ACHN (cell line): ENCODE measurements at regions not wholly inside any gene's neighbourhood (a gene's known extent, or its start where the extent isn't known, plus 50 kb on each side); places are given as distances from the start of the nearest gene placed in this dataset.

Experiments used
- DNase-seq: peaks from one replicate; pipeline ENCODE4 v3.0.0-alpha.2; 2015
- in situ Hi-C: cut with HindIII; loops from 2 replicates; pipeline ENCODE4 v1.10.0; 2017; ENCODE audit warnings: low sequenced_read_pairs, low pct_ligation_motif_present, low pct_unique_long_range_greater_than_20kb

- DNase-seq, result no peak
- in situ Hi-C loops, result no loop called here
Measured at GRCh38 chr6:126907312-126907711, 211.2 kb upstream of the RSPO3 start.

GRCh38 chr6:126907996-126908395 lies 210.5 kb upstream of the RSPO3 start:
- DNase-seq, result no peak
- in situ Hi-C loops, result no loop called here

DNA sequence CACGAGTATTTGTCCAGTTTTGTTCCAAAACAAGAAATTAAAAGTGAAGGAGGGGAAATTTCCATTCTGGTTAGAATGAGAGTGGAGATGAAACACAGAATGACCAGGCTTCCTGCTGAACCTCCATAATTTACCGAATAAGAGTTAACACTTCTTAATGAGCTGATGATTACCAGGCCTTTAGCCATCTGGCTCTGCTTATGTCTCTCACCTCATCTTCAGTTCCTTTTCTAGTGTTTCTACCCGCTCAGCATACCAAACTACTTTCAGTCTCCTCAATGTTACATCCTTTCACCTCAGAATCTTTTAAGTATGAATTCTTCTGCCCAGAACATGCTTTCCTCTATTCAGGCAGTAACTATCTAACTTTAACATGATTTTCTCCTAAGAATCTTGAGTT lies 209.0 kb upstream of the RSPO3 start:
- in situ Hi-C loops, result no loop called here
- no peak for DNase-seq

DNA sequence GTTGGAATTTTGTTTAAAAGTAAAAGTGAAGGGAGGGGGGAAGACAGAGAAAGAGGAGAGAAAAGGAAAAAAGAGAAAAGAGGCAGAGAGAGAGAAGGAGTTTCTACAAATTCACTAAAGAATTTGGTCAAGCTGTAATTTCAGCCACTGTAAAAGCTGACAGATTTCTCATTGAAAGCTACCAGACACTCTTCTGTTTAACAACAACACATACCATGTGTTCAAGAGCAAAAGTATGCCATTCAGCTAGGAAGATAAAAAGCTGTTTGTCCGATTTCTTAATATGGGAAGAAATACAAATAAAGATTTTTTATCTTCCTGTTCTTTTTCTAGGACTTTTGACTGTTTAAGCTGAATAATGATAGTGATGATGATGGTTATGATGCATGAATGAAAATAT lies 204.8 kb upstream of the RSPO3 start:
- DNase-seq, result no peak
- in situ Hi-C loops, result no loop called here

GRCh38 chr6:126914172-126914571 lies 204.3 kb upstream of the RSPO3 start:
- in situ Hi-C loops, result no loop called here
- no peak for DNase-seq

DNA sequence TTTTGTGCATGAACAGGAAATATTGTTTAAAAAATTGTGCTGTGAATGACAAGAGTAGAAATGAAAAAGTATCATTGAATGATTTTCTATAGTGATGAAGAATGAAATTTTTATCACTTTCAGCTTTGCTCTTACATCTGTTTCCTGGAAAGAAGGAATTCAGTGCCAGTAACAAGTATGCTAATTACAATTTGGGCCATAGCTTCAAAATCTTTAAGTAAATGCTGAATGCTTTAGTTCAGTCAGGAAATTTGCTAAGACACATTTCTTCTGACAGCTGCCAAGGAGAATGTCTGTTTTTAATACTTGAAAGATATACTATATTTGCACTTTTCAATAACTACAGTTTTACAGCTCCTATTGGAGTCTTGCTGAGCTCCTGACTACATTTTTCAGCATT lies 203.7 kb upstream of the RSPO3 start:
- DNase-seq, result no peak
- in situ Hi-C loops, result no loop called here

- in situ Hi-C loops, result no loop called here
- DNase-seq, result peak; percentile 18
Measured at GRCh38 chr6:126919947-126920346, 198.5 kb upstream of the RSPO3 start.

- DNase-seq, result no peak
- in situ Hi-C loops, result no loop called here
Measured at GRCh38 chr6:126923807-126924206, 194.7 kb upstream of the RSPO3 start.

DNA sequence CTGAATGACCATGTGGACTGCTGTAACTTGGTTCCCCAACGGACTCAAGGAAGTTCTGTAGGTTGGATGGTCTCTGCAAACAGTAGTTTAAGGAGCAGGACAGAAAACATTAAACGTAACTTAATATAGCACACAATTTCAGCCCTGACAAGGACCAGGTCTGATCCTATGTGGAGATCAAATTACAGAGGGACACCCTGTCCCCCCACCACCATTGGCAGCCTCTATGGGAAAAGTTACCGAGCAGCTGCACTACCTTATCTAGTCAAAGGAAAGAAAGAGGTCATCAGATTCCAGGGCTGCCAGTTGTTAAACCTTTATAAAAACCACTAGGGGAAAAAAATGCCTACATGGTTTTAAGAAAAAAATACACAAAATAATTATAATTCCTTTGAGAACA lies 191.5 kb upstream of the RSPO3 start:
- DNase-seq, result no peak
- in situ Hi-C loops, result no loop called here

- no peak for DNase-seq
- in situ Hi-C loops, result no loop called here
Measured at GRCh38 chr6:126927841-126928240, 190.6 kb upstream of the RSPO3 start.

DNA sequence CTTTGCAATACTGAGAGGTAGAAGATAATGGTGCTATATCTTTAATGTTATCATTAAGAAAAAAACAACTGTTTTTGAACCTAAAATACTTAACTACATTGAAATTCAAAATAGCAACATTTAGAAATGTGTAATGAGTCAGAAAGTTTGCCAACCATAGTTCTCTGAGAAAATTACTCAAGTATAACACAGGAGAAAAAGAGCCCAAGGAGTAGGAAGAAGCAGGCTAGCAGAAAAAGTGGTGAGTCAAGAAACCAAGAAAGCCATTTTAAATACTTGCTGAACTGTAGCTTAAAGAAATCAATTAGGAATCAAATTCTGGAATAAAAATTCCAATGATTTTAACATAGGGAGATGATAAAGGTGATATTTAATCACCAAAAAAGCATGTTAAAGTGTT lies 181.0 kb upstream of the RSPO3 start:
- DNase-seq, result peak; percentile 28
- in situ Hi-C loops, result no loop called here

GRCh38 chr6:126939784-126940183 lies 178.7 kb upstream of the RSPO3 start:
- no peak for DNase-seq
- in situ Hi-C loops, result no loop called here

DNA sequence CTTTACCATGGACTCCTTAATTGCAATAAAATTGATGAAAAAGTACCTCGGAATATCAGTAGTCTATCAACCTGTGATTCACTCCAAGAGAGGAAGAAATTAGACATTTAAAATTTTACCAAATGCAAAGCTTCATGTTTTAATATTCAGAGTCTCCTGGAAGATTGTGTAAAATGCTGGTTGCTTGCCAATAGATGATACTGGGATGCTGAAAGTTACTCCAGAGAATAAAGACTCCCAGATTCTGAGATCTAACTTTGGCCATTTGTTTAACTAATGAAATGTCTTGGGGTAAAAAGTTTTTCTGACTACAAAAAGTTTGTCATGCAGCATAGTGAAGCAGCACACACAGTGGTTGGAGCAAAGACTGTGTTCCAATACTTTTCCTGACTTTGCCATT lies 176.7 kb upstream of the RSPO3 start:
- in situ Hi-C loops, result no loop called here
- DNase-seq, result no peak

- in situ Hi-C loops, result no loop called here
- no peak for DNase-seq
Measured at GRCh38 chr6:126944512-126944911, 174.0 kb upstream of the RSPO3 start.

DNA sequence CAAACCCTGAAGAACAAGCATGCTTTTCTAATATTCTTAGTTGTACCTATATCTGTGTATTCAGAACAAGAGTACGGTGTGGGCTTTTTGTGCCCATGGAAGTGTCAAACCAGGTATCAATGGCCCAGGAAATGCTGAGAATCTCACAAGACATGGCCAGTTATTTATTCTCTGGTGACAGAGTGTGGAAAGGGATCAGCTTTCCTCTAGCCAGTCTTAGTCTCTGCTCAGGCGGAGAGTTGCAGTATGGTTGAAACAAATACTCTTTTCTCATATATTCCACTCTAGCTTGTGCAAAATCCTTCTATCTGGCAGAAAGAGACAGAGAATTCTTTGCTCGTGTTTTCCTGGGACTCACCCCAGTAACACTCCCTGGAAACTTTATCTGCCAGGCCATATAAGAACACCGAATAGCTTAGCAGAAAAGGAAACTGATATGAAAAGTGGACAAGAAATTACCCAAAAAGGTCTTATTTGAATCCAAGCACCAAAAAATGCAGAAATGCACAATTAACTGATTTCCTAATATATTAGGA lies 173.3 kb upstream of the RSPO3 start:
- DNase-seq, result no peak
- in situ Hi-C loops, result no loop called here

GRCh38 chr6:126945812-126946360 lies 172.6 kb upstream of the RSPO3 start:
- in situ Hi-C loops, result no loop called here
- DNase-seq, result no peak

DNA sequence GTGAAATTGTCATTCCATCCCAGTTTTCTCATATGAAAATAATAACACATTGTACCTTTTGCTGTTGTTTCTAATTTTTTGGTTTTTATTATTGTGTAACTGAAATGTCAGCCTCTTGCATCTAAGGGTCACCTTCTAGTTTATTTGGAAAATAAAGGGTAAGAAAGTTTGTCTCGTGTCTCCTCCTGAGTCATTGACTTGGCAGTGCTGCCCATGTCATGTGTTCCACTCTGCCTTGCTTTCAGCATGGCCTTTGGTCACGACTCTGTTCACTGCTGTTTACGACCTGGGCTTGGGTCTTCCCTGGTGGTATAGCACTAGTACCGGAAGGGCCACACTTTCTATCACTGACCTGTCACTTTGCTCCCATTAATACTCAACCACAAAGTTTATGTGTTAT lies 171.4 kb upstream of the RSPO3 start:
- DNase-seq, result no peak

DNA sequence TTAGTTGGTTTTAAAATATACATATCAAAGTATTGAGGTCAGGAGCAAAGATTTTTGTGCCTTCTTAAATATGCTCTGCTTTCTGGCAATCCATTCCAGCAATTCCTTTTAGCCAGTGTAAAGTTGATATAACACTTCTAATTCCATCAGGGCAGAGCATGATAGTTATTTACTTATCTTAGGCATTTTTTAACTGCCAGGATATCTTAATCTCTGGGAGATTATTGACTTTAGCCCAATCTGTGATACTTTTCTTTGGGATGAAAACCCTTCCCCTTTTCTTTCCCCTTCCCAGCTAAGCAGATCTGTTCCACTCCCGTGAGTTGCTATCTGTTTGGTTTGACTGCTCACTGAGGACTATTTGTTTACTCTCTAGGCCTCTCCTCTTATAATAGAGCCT lies 168.7 kb upstream of the RSPO3 start:
- in situ Hi-C loops, result no loop called here
- DNase-seq, result no peak

More for the DNA sequence above, 171.4 kb upstream of the RSPO3 start:
- in situ Hi-C loops, result no loop called here

- DNase-seq, result no peak
- in situ Hi-C loops, result no loop called here
Measured at GRCh38 chr6:126955621-126956020, 162.8 kb upstream of the RSPO3 start.

DNA sequence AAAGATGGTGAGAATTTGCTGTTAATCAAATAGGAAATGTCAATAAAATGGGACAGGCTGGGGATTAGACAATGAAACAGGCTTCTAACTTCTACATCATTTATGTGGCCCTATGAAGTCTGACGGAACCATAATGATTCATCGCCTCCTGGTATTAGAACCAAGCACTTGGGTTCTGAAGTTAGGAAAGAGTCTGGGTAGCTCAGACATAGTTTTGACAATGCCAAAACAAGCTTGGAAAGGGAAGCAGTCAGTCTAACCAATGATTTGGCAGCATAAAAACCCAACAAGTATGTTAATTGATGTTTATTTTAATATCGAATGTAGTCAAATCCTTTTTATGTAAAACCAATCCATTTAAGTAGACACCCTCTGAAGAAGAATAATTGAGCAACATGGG lies 160.8 kb upstream of the RSPO3 start:
- DNase-seq, result no peak
- in situ Hi-C loops, result no loop called here

DNA sequence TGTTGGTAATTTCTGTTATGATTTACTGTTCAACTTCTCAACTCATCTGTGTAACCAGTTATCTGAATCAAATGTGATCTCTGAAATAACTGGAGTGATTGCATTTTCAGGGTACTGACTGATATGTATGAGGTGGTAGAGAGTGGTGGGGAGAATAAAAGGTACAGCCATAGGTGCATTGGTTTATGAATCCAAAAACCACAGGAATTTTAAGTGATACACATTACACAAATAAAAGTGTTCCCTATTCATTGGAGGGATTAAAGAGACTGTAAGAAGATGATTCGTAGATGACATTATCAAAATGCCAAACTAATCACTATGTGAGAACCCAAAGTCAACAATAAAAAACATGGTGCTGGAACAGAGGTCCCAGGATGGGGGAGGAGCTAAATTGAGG lies 158.7 kb upstream of the RSPO3 start:
- in situ Hi-C loops, result no loop called here
- no peak for DNase-seq
